ENCODE measurements at regions not wholly inside any gene's neighbourhood (a gene's known extent, or its start where the extent isn't known, plus 50 kb on each side); places are given as distances from the start of the nearest gene placed in this dataset.

GRCh38 chr10:93220296-93221170, 146.8 kb downstream of the CYP26A1 start:
- H3K4me3 ChIP-seq (ENCODE audit: low read length), result no peak overlapping the region
- no peak for TF ChIP-seq REST (IDR thresholded peaks at IDR 0.05; ENCODE audit: borderline replicate concordance)
- no peak for TF ChIP-seq EZH2 (IDR thresholded peaks at IDR 0.05; ENCODE audit: borderline replicate concordance, insufficient read depth, low read length, poor library complexity, severe bottlenecking)
- TF ChIP-seq CTCF (IDR thresholded peaks at IDR 0.05; ENCODE audit: poor library complexity, severe bottlenecking), result no peak
- no peak for TF ChIP-seq TAF1 (IDR thresholded peaks at IDR 0.05; ENCODE audit: low read depth)
- TF ChIP-seq RAD21 (conservative IDR thresholded peaks at IDR 0.05), result no peak
- TF ChIP-seq SMC3 (conservative IDR thresholded peaks at IDR 0.05; ENCODE audit: poor library complexity), result no peak
- no peaks in the 10 kb centered on the region for H4K20me1 ChIP-seq (ENCODE audit: insufficient read depth)
- no peaks in the 10 kb centered on the region for H3K36me3 ChIP-seq (ENCODE audit: insufficient read depth, low read length)
- H3K9me3 ChIP-seq (ENCODE audit: low read length), result no peaks in the 10 kb centered on the region
- H2AFZ ChIP-seq (ENCODE audit: low read depth, low read length), result no peak overlapping the region
- H3K9ac ChIP-seq (ENCODE audit: low read length), result no peak overlapping the region
- H3F3A ChIP-seq (ENCODE audit: insufficient read depth, low read length, poor library complexity, severe bottlenecking), result no peaks in the 10 kb centered on the region
- no peak overlapping the region for H3K27ac ChIP-seq (ENCODE audit: low read length)
- H3K79me2 ChIP-seq (replicated peaks; ENCODE audit: insufficient read depth, low read length), result no peaks in the 10 kb centered on the region
- H3K4me2 ChIP-seq (ENCODE audit: low read length), result no peak overlapping the region
- no peaks in the 10 kb centered on the region for H3K27me3 ChIP-seq (ENCODE audit: insufficient read depth, low read depth, low read length)
- no peaks in the 10 kb centered on the region for H3K9me2 ChIP-seq (ENCODE audit: insufficient read depth, low read length)

DNA sequence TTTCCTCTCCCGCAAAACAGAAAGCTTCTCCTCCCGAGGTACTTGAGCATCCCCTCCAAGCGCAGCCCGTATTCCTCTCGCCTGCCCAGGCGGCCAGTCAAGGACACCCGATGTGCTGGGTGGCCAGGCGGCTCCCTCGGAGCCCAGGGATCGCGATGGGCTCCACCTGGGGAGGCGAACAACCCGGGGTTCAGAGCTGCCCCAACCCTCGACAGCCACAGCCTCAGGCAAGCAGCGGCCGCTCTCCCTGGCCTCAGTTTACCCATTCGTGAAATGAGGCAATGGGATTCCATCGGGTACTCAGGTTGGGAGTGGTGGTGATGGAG, 147.4 kb downstream of the CYP26A1 start:
- Histone ChIP-seq H3K9ac (ENCODE audit: low read length) (no peak overlapping the region), H3K9me3 (ENCODE audit: low read length) (no peaks in the 10 kb centered on the region), H3K27me3 (ENCODE audit: insufficient read depth, low read depth, low read length) (no peaks in the 10 kb centered on the region), H4K20me1 (ENCODE audit: insufficient read depth) (no peaks in the 10 kb centered on the region), H2AFZ (ENCODE audit: low read depth, low read length) (no peak overlapping the region), H3K79me2 (replicated peaks; ENCODE audit: insufficient read depth, low read length) (no peaks in the 10 kb centered on the region), H3K4me3 (ENCODE audit: low read length) (no peak overlapping the region), H3K36me3 (ENCODE audit: insufficient read depth, low read length) (no peaks in the 10 kb centered on the region), H3K9me2 (ENCODE audit: insufficient read depth, low read length) (no peaks in the 10 kb centered on the region), H3K27ac (ENCODE audit: low read length) (no peak overlapping the region), H3K4me2 (ENCODE audit: low read length) (no peak overlapping the region), H3F3A (ENCODE audit: insufficient read depth, low read length, poor library complexity, severe bottlenecking) (no peaks in the 10 kb centered on the region)
- TF ChIP-seq SMC3 (conservative IDR thresholded peaks at IDR 0.05; ENCODE audit: poor library complexity) (no peak), MXI1 (conservative IDR thresholded peaks at IDR 0.05; ENCODE audit: poor library complexity, severe bottlenecking) (no peak), EZH2 (IDR thresholded peaks at IDR 0.05; ENCODE audit: borderline replicate concordance, insufficient read depth, low read length, poor library complexity, severe bottlenecking) (no peak), RAD21 (conservative IDR thresholded peaks at IDR 0.05) (no peak), EP300 (conservative IDR thresholded peaks at IDR 0.05; ENCODE audit: poor library complexity, severe bottlenecking) (no peak), REST (IDR thresholded peaks at IDR 0.05; ENCODE audit: borderline replicate concordance) (no peak), POLR2AphosphoS5 (IDR thresholded peaks at IDR 0.05) (no peak), TAF1 (IDR thresholded peaks at IDR 0.05; ENCODE audit: low read depth) (no peak), CTCF (IDR thresholded peaks at IDR 0.05; ENCODE audit: poor library complexity, severe bottlenecking) (no peak)

Measured in neural cell (in vitro differentiated cells).